ENCODE measurements at regions not wholly inside any gene's neighbourhood (a gene's known extent, or its start where the extent isn't known, plus 50 kb on each side); places are given as distances from the start of the nearest gene placed in this dataset.

GRCh38 chr5:112649882-112650281, 87.8 kb upstream of the APC start:
- ChIA-PET CTCF (no interaction called here), POLR2A (no interaction called here)
- no peak overlapping the region for H3K4me3 Mint-ChIP-seq (ENCODE audit: unreplicated experiment)
- DNase-seq, result no peak
- no peaks in the 10 kb centered on the region for H3K9me3 Mint-ChIP-seq (ENCODE audit: unreplicated experiment)
- intact Hi-C loops (cut with micrococcal nuclease; ENCODE audit: unreplicated experiment), result no loop called here
- peaks cover 3% of the 10 kb centered on the region for H3K27me3 Mint-ChIP-seq (ENCODE audit: insufficient read depth, unreplicated experiment)
- H3K27ac Mint-ChIP-seq (ENCODE audit: unreplicated experiment), result no peak overlapping the region
- H3K36me3 Mint-ChIP-seq (ENCODE audit: insufficient read depth, unreplicated experiment), result no peaks in the 10 kb centered on the region
- H3K4me3 ChIP-seq (ENCODE audit: low read depth, low read length), result no peak overlapping the region
- no peak for TF ChIP-seq CTCF (IDR thresholded peaks at IDR 0.05; ENCODE audit: insufficient read depth in 1 of 2, low read depth in 1 of 2, low read length in 1 of 2, severe bottlenecking in 1 of 2, unreplicated experiment in 1 of 2)
- BruUV-seq (replicated peaks), result no TSS peak
- H3K9me3 ChIP-seq, result no peaks in the 10 kb centered on the region
- H3K27me3 ChIP-seq (replicated peaks; ENCODE audit: control insufficient read depth, insufficient read depth, low read length), result no peaks in the 10 kb centered on the region
- H3K36me3 ChIP-seq (ENCODE audit: control insufficient read depth, insufficient read depth, low read length), result no peaks in the 10 kb centered on the region
- peaks cover 7% of the 10 kb centered on the region for H3K4me1 Mint-ChIP-seq (ENCODE audit: low read depth, unreplicated experiment)
- H3K4me1 ChIP-seq, result no peaks in the 10 kb centered on the region

- no peak overlapping the region for H3K27ac Mint-ChIP-seq (ENCODE audit: unreplicated experiment)
- peaks cover 7% of the 10 kb centered on the region for H3K27me3 Mint-ChIP-seq (ENCODE audit: insufficient read depth, unreplicated experiment)
- Histone ChIP-seq H3K4me3 (ENCODE audit: low read depth, low read length) (no peak overlapping the region), H3K27me3 (replicated peaks; ENCODE audit: control insufficient read depth, insufficient read depth, low read length) (no peaks in the 10 kb centered on the region; the same call in 1 of the 2 replicates), H3K4me1 (no peaks in the 10 kb centered on the region), H3K36me3 (ENCODE audit: control insufficient read depth, insufficient read depth, low read length) (no peaks in the 10 kb centered on the region), H3K9me3 (no peaks in the 10 kb centered on the region)
- intact Hi-C loops (cut with micrococcal nuclease; ENCODE audit: unreplicated experiment), result no loop called here
- H3K9me3 Mint-ChIP-seq (ENCODE audit: unreplicated experiment), result no peaks in the 10 kb centered on the region
- H3K4me1 Mint-ChIP-seq (ENCODE audit: low read depth, unreplicated experiment), result no peaks in the 10 kb centered on the region
- no peaks in the 10 kb centered on the region for H3K36me3 Mint-ChIP-seq (ENCODE audit: insufficient read depth, unreplicated experiment)
- DNase-seq, result no peak
- no peak overlapping the region for H3K4me3 Mint-ChIP-seq (ENCODE audit: unreplicated experiment)
- BruUV-seq (replicated peaks), result no TSS peak
- TF ChIP-seq CTCF (IDR thresholded peaks at IDR 0.05; ENCODE audit: insufficient read depth in 1 of 2, low read depth in 1 of 2, low read length in 1 of 2, severe bottlenecking in 1 of 2, unreplicated experiment in 1 of 2), result no peak
- ChIA-PET CTCF (no interaction called here), POLR2A (no interaction called here)
Observed at GRCh38 chr5:112653638-112654205, 84.0 kb upstream of the APC start.

GRCh38 chr5:112655513-112655912, 82.2 kb upstream of the APC start:
- no peak for DNase-seq
- Mint-ChIP-seq H3K27ac (ENCODE audit: unreplicated experiment) (no peak overlapping the region), H3K4me1 (ENCODE audit: low read depth, unreplicated experiment) (no peaks in the 10 kb centered on the region), H3K27me3 (ENCODE audit: insufficient read depth, unreplicated experiment) (peaks cover 7% of the 10 kb centered on the region), H3K36me3 (ENCODE audit: insufficient read depth, unreplicated experiment) (no peaks in the 10 kb centered on the region), H3K9me3 (ENCODE audit: unreplicated experiment) (no peaks in the 10 kb centered on the region), H3K4me3 (ENCODE audit: unreplicated experiment) (no peak overlapping the region)
- Histone ChIP-seq H3K36me3 (ENCODE audit: control insufficient read depth, insufficient read depth, low read length) (no peaks in the 10 kb centered on the region), H3K4me1 (no peaks in the 10 kb centered on the region), H3K27me3 (replicated peaks; ENCODE audit: control insufficient read depth, insufficient read depth, low read length) (no peaks in the 10 kb centered on the region; the same call in 1 of the 2 replicates), H3K9me3 (no peaks in the 10 kb centered on the region; the same call in 1 of the 2 replicates), H3K4me3 (ENCODE audit: low read depth, low read length) (no peak overlapping the region)
- intact Hi-C loops (cut with micrococcal nuclease; ENCODE audit: unreplicated experiment), result no loop called here
- ChIA-PET CTCF (interaction anchor here (0.6 kb wide), 1 partner anchor 193 kb away, joined by 3 read pairs; no protein-coding TSS in a partner anchor), POLR2A (no interaction called here)
- TF ChIP-seq CTCF (IDR thresholded peaks at IDR 0.05; ENCODE audit: insufficient read depth in 1 of 2, low read depth in 1 of 2, low read length in 1 of 2, severe bottlenecking in 1 of 2, unreplicated experiment in 1 of 2), result no peak
- no TSS peak for BruUV-seq (replicated peaks)
